SU-DHL-6 (cell line): ENCODE measurements at regions not wholly inside any gene's neighbourhood (a gene's known extent, or its start where the extent isn't known, plus 50 kb on each side); places are given as distances from the start of the nearest gene placed in this dataset.

ENCODE experiments used
- H2AFZ ChIP-seq: fragments of 200-600 bp; sonication (generic); 2 replicates; pipeline ENCODE4 v1.6.1; 2014; ENCODE audit warnings: low read depth, mild to moderate bottlenecking, moderate library complexity, mixed read lengths, antibody characterized with exemption, low read length; ENCODE audit not compliant: severe bottlenecking
- H3F3A ChIP-seq: fragments of 200-600 bp; shearing (Covaris generic); 2 replicates; pipeline ENCODE4 v1.6.0; 2016; ENCODE audit warnings: antibody characterized with exemption, mild to moderate bottlenecking; ENCODE audit not compliant: insufficient read depth
- H3K27ac ChIP-seq: fragments of 200-600 bp; sonication (generic); 2 replicates; pipeline ENCODE4 v1.5.1; 2016; ENCODE audit warnings: low read depth, mild to moderate bottlenecking, low read length, moderate library complexity, mixed read lengths
- H3K27me3 ChIP-seq: fragments of 200-600 bp; sonication (generic), shearing (Covaris generic); 2 replicates; pipeline ENCODE4 v1.6.0; 2014; ENCODE audit warnings: mild to moderate bottlenecking, low read length
- H3K36me3 ChIP-seq: fragments of 200-600 bp; sonication (generic); 2 replicates; pipeline ENCODE4 v1.6.1; 2014; ENCODE audit warnings: mild to moderate bottlenecking, low read length, mixed read lengths
- H3K4me2 ChIP-seq: fragments of 300-600, 200-600 bp; shearing (Covaris generic), sonication (generic); 2 replicates; pipeline ENCODE4 v1.6.0; 2014; ENCODE audit warnings: low read length, low read depth, mild to moderate bottlenecking; ENCODE audit not compliant: poor library complexity, severe bottlenecking
- H3K4me3 ChIP-seq: fragments of 200-600 bp; sonication (generic); 2 replicates; pipeline ENCODE4 v1.5.1; 2014; ENCODE audit warnings: antibody characterized with exemption, low read length, mild to moderate bottlenecking, mixed read lengths; ENCODE audit not compliant: insufficient read depth, poor library complexity, severe bottlenecking
- H3K79me2 ChIP-seq: fragments of 200-600 bp; sonication (generic); 2 replicates; pipeline ENCODE4 v1.6.1; 2014; ENCODE audit warnings: mild to moderate bottlenecking, low read length, moderate library complexity; ENCODE audit not compliant: insufficient read depth
- H3K9ac ChIP-seq: fragments of 200-600 bp; sonication (generic); 2 replicates; pipeline ENCODE4 v1.7.0; 2014; ENCODE audit warnings: mild to moderate bottlenecking, low read length
- H3K9me2 ChIP-seq: fragments of 200-600 bp; sonication (generic); replicated peaks from 2 replicates; pipeline ENCODE4 v1.6.1; 2014; ENCODE audit warnings: low read length; ENCODE audit not compliant: insufficient read depth
- H3K9me3 ChIP-seq: fragments of 200-600 bp; sonication (generic); 2 replicates; pipeline ENCODE4 v1.6.1; 2014; ENCODE audit warnings: low read length, mixed read lengths; ENCODE audit not compliant: insufficient read depth
- H4K20me1 ChIP-seq: fragments of 200-600 bp; sonication (generic); 2 replicates; pipeline ENCODE4 v1.6.1; 2014; ENCODE audit warnings: low read depth, mild to moderate bottlenecking, antibody characterized with exemption, low read length, moderate library complexity, mixed read lengths
- CTCF ChIP-seq: fragments of 200-600 bp; sonication (generic); IDR thresholded peaks from one replicate; pipeline ENCODE4 v1.5.1; 2017; ENCODE audit warnings: antibody characterized with exemption, mild to moderate bottlenecking, low read length, moderate library complexity; ENCODE audit not compliant: insufficient read depth, poor library complexity, severe bottlenecking
- EZH2phosphoT487 ChIP-seq: fragments of 200-600 bp; sonication (generic), shearing (Covaris generic); conservative IDR thresholded peaks from 2 replicates; pipeline ENCODE4 v1.6.1; 2018; ENCODE audit warnings: mild to moderate bottlenecking, antibody characterized with exemption, low read length, moderate library complexity, mixed read lengths

DNA sequence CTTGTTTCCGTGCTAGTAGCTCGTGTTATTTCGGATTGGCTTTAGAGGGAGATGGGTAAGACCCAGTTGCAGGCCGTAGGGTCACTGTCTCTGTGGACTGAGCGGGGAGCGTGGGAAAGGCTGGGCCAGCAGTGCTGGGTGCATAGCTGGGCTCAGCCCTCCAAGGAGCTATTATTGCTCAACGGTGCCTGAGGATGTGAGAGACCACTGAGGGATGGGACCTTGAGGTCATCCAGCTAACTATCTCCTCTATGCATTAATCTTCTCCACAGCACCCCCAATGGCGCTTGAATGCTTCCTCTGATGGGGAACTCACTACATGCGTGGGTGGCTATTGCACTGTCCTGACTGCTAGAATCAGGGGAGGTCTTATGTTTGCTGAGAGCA, 126.1 kb upstream of the FOXF1 start:
- Histone ChIP-seq H3K79me2 (no peaks in the 10 kb centered on the region), H3K27ac (no peak overlapping the region), H3F3A (no peaks in the 10 kb centered on the region), H3K9me2 (no peaks in the 10 kb centered on the region), H3K27me3 (no peaks in the 10 kb centered on the region), H4K20me1 (no peaks in the 10 kb centered on the region), H3K4me3 (no peak overlapping the region), H3K36me3 (no peaks in the 10 kb centered on the region), H2AFZ (no peak overlapping the region), H3K4me2 (no peak overlapping the region), H3K9me3 (no peaks in the 10 kb centered on the region), H3K9ac (no peak overlapping the region)
- TF ChIP-seq EZH2phosphoT487 (no peak), CTCF (no peak)

DNA sequence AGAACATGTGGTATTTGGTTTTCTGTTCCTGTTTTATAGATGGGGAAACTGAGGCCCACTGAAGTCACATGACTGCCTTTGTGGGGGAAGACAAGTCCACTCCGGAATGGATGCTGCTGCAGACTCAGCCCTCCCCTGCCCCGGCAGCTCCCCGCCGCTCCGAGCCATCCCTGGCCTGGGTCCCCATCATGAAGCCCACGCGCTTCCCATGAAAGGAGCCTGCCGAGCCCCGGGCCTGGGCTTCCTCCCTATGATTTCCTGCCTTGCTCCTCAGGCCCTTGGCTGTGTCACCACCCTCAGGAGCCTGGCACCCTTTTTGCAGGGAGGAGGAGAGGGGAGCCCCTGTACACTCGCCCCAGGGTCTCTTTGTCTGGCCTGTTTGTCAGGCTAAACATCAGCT, 125.3 kb upstream of the FOXF1 start:
- TF ChIP-seq EZH2phosphoT487 (no peak), CTCF (no peak)
- Histone ChIP-seq H3K9ac (no peak overlapping the region), H3F3A (no peaks in the 10 kb centered on the region), H3K27me3 (no peaks in the 10 kb centered on the region), H3K4me2 (no peak overlapping the region), H2AFZ (no peak overlapping the region), H3K27ac (no peak overlapping the region), H3K4me3 (no peak overlapping the region), H3K36me3 (no peaks in the 10 kb centered on the region), H3K79me2 (no peaks in the 10 kb centered on the region), H3K9me3 (no peaks in the 10 kb centered on the region), H4K20me1 (no peaks in the 10 kb centered on the region), H3K9me2 (no peaks in the 10 kb centered on the region)

- Histone ChIP-seq H2AFZ (no peak overlapping the region), H3K4me3 (no peak overlapping the region), H3K27ac (no peak overlapping the region), H3K9me3 (no peaks in the 10 kb centered on the region), H3K9me2 (no peaks in the 10 kb centered on the region), H3K36me3 (no peaks in the 10 kb centered on the region), H4K20me1 (no peaks in the 10 kb centered on the region), H3K4me2 (no peak overlapping the region), H3K9ac (no peak overlapping the region), H3K27me3 (no peaks in the 10 kb centered on the region), H3F3A (no peaks in the 10 kb centered on the region), H3K79me2 (no peaks in the 10 kb centered on the region)
- TF ChIP-seq EZH2phosphoT487 (no peak), CTCF (no peak)
Observed at GRCh38 chr16:86387468-86388440, 122.6 kb upstream of the FOXF1 start.
